ENCODE measurements at regions not wholly inside any gene's neighbourhood (a gene's known extent, or its start where the extent isn't known, plus 50 kb on each side); places are given as distances from the start of the nearest gene placed in this dataset.

GRCh38 chr3:74763830-74764229, 149.4 kb upstream of the CNTN3 start:
- Mint-ChIP-seq H3K4me3 (ENCODE audit: low read depth, unreplicated experiment) (no peak overlapping the region), H3K4me1 (ENCODE audit: low read depth, unreplicated experiment) (no peaks in the 10 kb centered on the region), H3K27me3 (ENCODE audit: unreplicated experiment) (no peaks in the 10 kb centered on the region), H3K9me3 (ENCODE audit: low read depth, unreplicated experiment) (no peaks in the 10 kb centered on the region), H3K27ac (ENCODE audit: unreplicated experiment) (no peak overlapping the region), H3K36me3 (ENCODE audit: insufficient read depth, unreplicated experiment) (no peaks in the 10 kb centered on the region)
- intact Hi-C loops (cut with micrococcal nuclease; ENCODE audit: unreplicated experiment): no loop called here
- CTCF ChIA-PET: no interaction called here
- no TSS peak for BruUV-seq (replicated peaks)
- no peak for DNase-seq
- TF ChIP-seq CTCF (IDR thresholded peaks at IDR 0.05; ENCODE audit: unreplicated experiment): no peak

GRCh38 chr3:74756674-74757073, 142.2 kb upstream of the CNTN3 start:
- DNase-seq: no peak
- no peaks in the 10 kb centered on the region for H3K9me3 Mint-ChIP-seq (ENCODE audit: low read depth, unreplicated experiment)
- intact Hi-C loops (cut with micrococcal nuclease; ENCODE audit: unreplicated experiment): no loop called here
- no peaks in the 10 kb centered on the region for H3K27me3 Mint-ChIP-seq (ENCODE audit: unreplicated experiment)
- H3K27ac Mint-ChIP-seq (ENCODE audit: unreplicated experiment): no peak overlapping the region
- no peaks in the 10 kb centered on the region for H3K4me1 Mint-ChIP-seq (ENCODE audit: low read depth, unreplicated experiment)
- H3K36me3 Mint-ChIP-seq (ENCODE audit: insufficient read depth, unreplicated experiment): no peaks in the 10 kb centered on the region
- CTCF ChIA-PET: no interaction called here
- TF ChIP-seq CTCF (IDR thresholded peaks at IDR 0.05; ENCODE audit: unreplicated experiment): no peak
- no peak overlapping the region for H3K4me3 Mint-ChIP-seq (ENCODE audit: low read depth, unreplicated experiment)
- BruUV-seq (replicated peaks): no TSS peak

GRCh38 chr3:74752290-74752689, 137.8 kb upstream of the CNTN3 start:
- TF ChIP-seq CTCF (IDR thresholded peaks at IDR 0.05; ENCODE audit: unreplicated experiment): no peak
- CTCF ChIA-PET: no interaction called here
- Mint-ChIP-seq H3K27me3 (ENCODE audit: unreplicated experiment) (no peaks in the 10 kb centered on the region), H3K36me3 (ENCODE audit: insufficient read depth, unreplicated experiment) (no peaks in the 10 kb centered on the region), H3K9me3 (ENCODE audit: low read depth, unreplicated experiment) (peaks cover 5% of the 10 kb centered on the region), H3K4me3 (ENCODE audit: low read depth, unreplicated experiment) (no peak overlapping the region), H3K27ac (ENCODE audit: unreplicated experiment) (no peak overlapping the region), H3K4me1 (ENCODE audit: low read depth, unreplicated experiment) (no peaks in the 10 kb centered on the region)
- no TSS peak for BruUV-seq (replicated peaks)
- DNase-seq: no peak
- intact Hi-C loops (cut with micrococcal nuclease; ENCODE audit: unreplicated experiment): no loop called here

- no peaks in the 10 kb centered on the region for H3K4me1 Mint-ChIP-seq (ENCODE audit: low read depth, unreplicated experiment)
- no peak overlapping the region for H3K4me3 Mint-ChIP-seq (ENCODE audit: low read depth, unreplicated experiment)
- CTCF ChIA-PET: no interaction called here
- no TSS peak for BruUV-seq (replicated peaks)
- no peak for DNase-seq
- H3K9me3 Mint-ChIP-seq (ENCODE audit: low read depth, unreplicated experiment): peaks cover 5% of the 10 kb centered on the region
- no peaks in the 10 kb centered on the region for H3K36me3 Mint-ChIP-seq (ENCODE audit: insufficient read depth, unreplicated experiment)
- no peak overlapping the region for H3K27ac Mint-ChIP-seq (ENCODE audit: unreplicated experiment)
- no peaks in the 10 kb centered on the region for H3K27me3 Mint-ChIP-seq (ENCODE audit: unreplicated experiment)
- TF ChIP-seq CTCF (IDR thresholded peaks at IDR 0.05; ENCODE audit: unreplicated experiment): no peak
- intact Hi-C loops (cut with micrococcal nuclease; ENCODE audit: unreplicated experiment): no loop called here
These were observed 137.3 kb upstream of the CNTN3 start for GRCh38 chr3:74751775-74752174.

- CTCF ChIA-PET: no interaction called here
- Mint-ChIP-seq H3K4me1 (ENCODE audit: low read depth, unreplicated experiment) (no peaks in the 10 kb centered on the region), H3K4me3 (ENCODE audit: low read depth, unreplicated experiment) (no peak overlapping the region), H3K27ac (ENCODE audit: unreplicated experiment) (no peak overlapping the region), H3K9me3 (ENCODE audit: low read depth, unreplicated experiment) (peaks cover 7% of the 10 kb centered on the region), H3K36me3 (ENCODE audit: insufficient read depth, unreplicated experiment) (no peaks in the 10 kb centered on the region), H3K27me3 (ENCODE audit: unreplicated experiment) (no peaks in the 10 kb centered on the region)
- intact Hi-C loops (cut with micrococcal nuclease; ENCODE audit: unreplicated experiment): no loop called here
- BruUV-seq (replicated peaks): no TSS peak
- no peak for DNase-seq
- TF ChIP-seq CTCF (IDR thresholded peaks at IDR 0.05; ENCODE audit: unreplicated experiment): no peak
These were observed 136.4 kb upstream of the CNTN3 start for GRCh38 chr3:74750901-74751300.
